OCI-LY1 (cell line): ENCODE measurements at regions not wholly inside any gene's neighbourhood (a gene's known extent, or its start where the extent isn't known, plus 50 kb on each side); places are given as distances from the start of the nearest gene placed in this dataset.

ENCODE experiments used
- EZH2 ChIP-seq: fragments of 200-600 bp; sonication (generic), shearing (Covaris generic); IDR thresholded peaks from 2 replicates; pipeline ENCODE4 v1.8.0; 2017; ENCODE audit warnings: borderline replicate concordance, mixed run types, mild to moderate bottlenecking, antibody characterized with exemption, low read length, moderate library complexity, mixed read lengths
- TF ChIP-seq, protein P1 (sequence below): fragments of 200-600 bp; sonication (generic), shearing (Covaris generic); IDR thresholded peaks from 2 replicates; pipeline ENCODE4 v1.5.1; 2017; ENCODE audit warnings: mild to moderate bottlenecking, antibody characterized with exemption, low read length, moderate library complexity, mixed read lengths

DNA sequence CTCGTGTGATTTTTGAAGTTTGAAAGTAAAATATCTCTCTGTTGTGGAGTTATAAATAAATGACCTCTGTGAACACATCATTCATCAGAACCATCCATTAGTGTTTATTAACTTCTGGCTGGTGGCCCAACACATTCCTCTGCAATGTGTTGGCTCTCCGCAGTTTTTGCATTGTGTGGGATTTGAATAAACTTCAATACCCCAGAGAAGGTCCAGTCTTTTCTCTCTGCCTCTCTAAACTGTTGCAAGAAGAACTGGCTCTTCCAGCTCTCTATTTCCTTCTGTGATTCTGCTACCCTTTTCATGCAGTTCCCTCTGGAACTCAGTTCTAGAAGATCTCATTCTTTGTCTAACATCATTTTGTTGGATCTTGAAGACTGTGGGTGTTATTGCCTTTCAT, 125.0 kb upstream of the ARHGAP42 start:
- TF ChIP-seq, protein P1, sequence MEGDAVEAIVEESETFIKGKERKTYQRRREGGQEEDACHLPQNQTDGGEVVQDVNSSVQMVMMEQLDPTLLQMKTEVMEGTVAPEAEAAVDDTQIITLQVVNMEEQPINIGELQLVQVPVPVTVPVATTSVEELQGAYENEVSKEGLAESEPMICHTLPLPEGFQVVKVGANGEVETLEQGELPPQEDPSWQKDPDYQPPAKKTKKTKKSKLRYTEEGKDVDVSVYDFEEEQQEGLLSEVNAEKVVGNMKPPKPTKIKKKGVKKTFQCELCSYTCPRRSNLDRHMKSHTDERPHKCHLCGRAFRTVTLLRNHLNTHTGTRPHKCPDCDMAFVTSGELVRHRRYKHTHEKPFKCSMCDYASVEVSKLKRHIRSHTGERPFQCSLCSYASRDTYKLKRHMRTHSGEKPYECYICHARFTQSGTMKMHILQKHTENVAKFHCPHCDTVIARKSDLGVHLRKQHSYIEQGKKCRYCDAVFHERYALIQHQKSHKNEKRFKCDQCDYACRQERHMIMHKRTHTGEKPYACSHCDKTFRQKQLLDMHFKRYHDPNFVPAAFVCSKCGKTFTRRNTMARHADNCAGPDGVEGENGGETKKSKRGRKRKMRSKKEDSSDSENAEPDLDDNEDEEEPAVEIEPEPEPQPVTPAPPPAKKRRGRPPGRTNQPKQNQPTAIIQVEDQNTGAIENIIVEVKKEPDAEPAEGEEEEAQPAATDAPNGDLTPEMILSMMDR, result no peak
- TF ChIP-seq EZH2, result no peak
